ENCODE measurements at regions not wholly inside any gene's neighbourhood (a gene's known extent, or its start where the extent isn't known, plus 50 kb on each side); places are given as distances from the start of the nearest gene placed in this dataset.

GRCh38 chr9:88890546-88890945 lies 100.7 kb upstream of the S1PR3 start:
- TF ChIP-seq CTCF (IDR thresholded peaks at IDR 0.05; ENCODE audit: low read depth, low read length, missing control alignments) = no peak
- H3K4me3 ChIP-seq (ENCODE audit: low read depth, low read length) = no peak overlapping the region
- DNase-seq (ENCODE audit: low read depth) = no peak

DNA sequence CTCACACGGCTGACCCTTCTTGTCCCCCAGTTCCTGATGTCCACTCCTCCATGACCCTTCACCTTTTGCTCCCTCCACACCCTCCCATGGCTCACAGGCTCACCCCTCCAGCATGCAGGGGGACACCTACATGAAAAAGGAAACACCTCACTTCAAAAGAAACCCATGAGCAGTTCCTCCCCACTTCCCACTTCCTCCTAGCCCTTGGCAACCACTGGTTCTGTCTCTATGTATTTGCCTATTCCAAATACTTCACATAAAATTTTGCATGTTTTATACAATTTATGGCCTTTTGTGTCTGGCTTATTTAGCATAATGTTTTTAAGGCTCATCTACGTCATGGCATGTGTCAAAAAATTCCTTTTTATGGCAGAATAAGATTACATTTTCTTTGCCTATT lies 100.2 kb upstream of the S1PR3 start:
- no peak for TF ChIP-seq CTCF (IDR thresholded peaks at IDR 0.05; ENCODE audit: low read depth, low read length, missing control alignments)
- no peak for DNase-seq (ENCODE audit: low read depth)
- H3K4me3 ChIP-seq (ENCODE audit: low read depth, low read length) = no peak overlapping the region

DNA sequence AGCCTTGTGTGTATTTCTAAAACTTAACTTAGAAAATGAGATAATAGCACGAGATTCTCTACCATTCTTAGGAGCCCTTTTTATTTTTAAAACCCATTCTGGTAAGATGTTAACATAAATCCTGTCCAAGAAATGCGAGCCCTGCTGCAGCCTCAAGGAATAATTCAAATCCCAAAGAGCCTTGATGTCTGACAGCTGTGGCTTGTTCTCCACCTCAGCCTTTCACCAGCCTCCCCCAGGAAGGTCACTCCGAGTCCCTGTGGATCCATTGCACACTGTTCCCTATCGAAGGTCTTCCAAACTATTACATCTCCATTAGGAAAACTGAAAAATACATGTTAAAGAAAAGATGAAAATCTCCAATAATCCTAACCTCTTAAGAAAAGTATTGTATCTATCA lies 98.5 kb upstream of the S1PR3 start:
- TF ChIP-seq CTCF (IDR thresholded peaks at IDR 0.05; ENCODE audit: low read depth, low read length, missing control alignments) = no peak
- no peak for DNase-seq (ENCODE audit: low read depth)

GRCh38 chr9:88897081-88897480 lies 94.2 kb upstream of the S1PR3 start:
- no peak overlapping the region for H3K4me3 ChIP-seq (ENCODE audit: low read depth, low read length)
- no peak for TF ChIP-seq CTCF (IDR thresholded peaks at IDR 0.05; ENCODE audit: low read depth, low read length, missing control alignments)
- DNase-seq (ENCODE audit: low read depth) = no peak

More for the DNA sequence above, 98.5 kb upstream of the S1PR3 start:
- no peak overlapping the region for H3K4me3 ChIP-seq (ENCODE audit: low read depth, low read length)

GRCh38 chr9:88898039-88898720 lies 93.1 kb upstream of the S1PR3 start:
- TF ChIP-seq CTCF (IDR thresholded peaks at IDR 0.05; ENCODE audit: low read depth, low read length, missing control alignments) = no peak
- no peak for DNase-seq (ENCODE audit: low read depth)
- no peak overlapping the region for H3K4me3 ChIP-seq (ENCODE audit: low read depth, low read length)

GRCh38 chr9:88905506-88905905 lies 85.8 kb upstream of the S1PR3 start:
- no peak for TF ChIP-seq CTCF (IDR thresholded peaks at IDR 0.05; ENCODE audit: low read depth, low read length, missing control alignments)
- DNase-seq (ENCODE audit: low read depth) = no peak

GRCh38 chr9:88915916-88916315 lies 75.4 kb upstream of the S1PR3 start:
- TF ChIP-seq CTCF (IDR thresholded peaks at IDR 0.05; ENCODE audit: low read depth, low read length, missing control alignments) = no peak
- no peak for DNase-seq (ENCODE audit: low read depth)
- no peak overlapping the region for H3K4me3 ChIP-seq (ENCODE audit: low read depth, low read length)

More at GRCh38 chr9:88905506-88905905, 85.8 kb upstream of the S1PR3 start:
- H3K4me3 ChIP-seq (ENCODE audit: low read depth, low read length) = no peak overlapping the region
